ENCODE measurements at regions not wholly inside any gene's neighbourhood (a gene's known extent, or its start where the extent isn't known, plus 50 kb on each side); places are given as distances from the start of the nearest gene placed in this dataset.

DNA sequence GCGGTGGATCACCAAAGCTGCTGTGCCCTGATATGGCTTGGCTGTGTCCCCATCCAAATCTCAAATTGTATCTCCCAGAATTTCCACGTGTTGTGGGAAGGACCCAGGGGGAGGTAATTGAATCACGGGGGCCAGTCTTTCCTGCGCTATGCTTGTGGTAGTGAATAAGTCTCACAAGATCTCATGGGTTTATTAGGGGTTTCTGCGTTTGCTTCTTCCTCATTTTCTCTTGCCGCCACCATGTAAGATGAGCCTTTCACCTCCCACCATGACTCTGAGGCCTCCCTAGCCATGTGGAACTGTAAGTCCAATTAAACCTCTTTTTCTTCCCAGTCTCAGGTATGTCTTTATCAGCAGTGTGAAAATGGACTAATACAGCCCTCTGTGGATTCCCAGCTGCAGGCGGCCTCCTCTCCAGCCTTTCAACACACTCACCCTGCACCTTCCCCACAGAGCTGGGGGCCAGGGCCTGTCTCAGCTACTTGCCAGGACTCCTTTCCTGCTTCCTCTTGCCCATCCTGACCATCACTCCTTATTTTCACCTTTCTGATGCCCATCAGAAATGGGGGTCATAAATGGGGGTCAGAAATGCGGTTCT, 57.2 kb upstream of the TOMM7 start:
- no peaks in the 10 kb centered on the region for H3K9me3 Mint-ChIP-seq
- H3K36me3 ChIP-seq: no peaks in the 10 kb centered on the region
- H3K27me3 Mint-ChIP-seq (ENCODE audit: insufficient read depth, low read depth): peaks cover 2% of the 10 kb centered on the region
- no peak overlapping the region for H3K4me3 Mint-ChIP-seq
- no peaks in the 10 kb centered on the region for H3K27me3 ChIP-seq
- TF ChIP-seq CTCF (IDR thresholded peaks at IDR 0.05): no peak
- no peak for TF ChIP-seq EZH2phosphoT487 (IDR thresholded peaks at IDR 0.05)
- no peak for TF ChIP-seq EZH2 (IDR thresholded peaks at IDR 0.05)
- no peaks in the 10 kb centered on the region for H3K4me1 ChIP-seq
- H3K27ac Mint-ChIP-seq: peak overlapping the region; percentile 58
- H3K9ac ChIP-seq: no peak overlapping the region
- H3K9me3 ChIP-seq (ENCODE audit: low read depth): no peaks in the 10 kb centered on the region
- H3K36me3 Mint-ChIP-seq: peaks cover 2% of the 10 kb centered on the region
- no peak overlapping the region for H2AFZ ChIP-seq (replicated peaks)
- H3F3A ChIP-seq (ENCODE audit: low read depth): no peaks in the 10 kb centered on the region
- no peak overlapping the region for H3K27ac ChIP-seq
- peaks cover 10% of the 10 kb centered on the region for H3K4me1 Mint-ChIP-seq
- H3K4me3 ChIP-seq: no peak overlapping the region
- H4K20me1 ChIP-seq (ENCODE audit: low read depth): no peaks in the 10 kb centered on the region
- H3K4me2 ChIP-seq: no peak overlapping the region
- H3K79me2 ChIP-seq (ENCODE audit: low read depth): no peaks in the 10 kb centered on the region
- no peak for DNase-seq (ENCODE audit: low spot score)

- Histone ChIP-seq H3K27ac (no peak overlapping the region), H3K36me3 (no peaks in the 10 kb centered on the region), H3K4me3 (no peak overlapping the region), H3K4me2 (no peak overlapping the region), H3F3A (ENCODE audit: low read depth) (no peaks in the 10 kb centered on the region), H3K79me2 (ENCODE audit: low read depth) (no peaks in the 10 kb centered on the region), H3K27me3 (no peaks in the 10 kb centered on the region), H3K9ac (no peak overlapping the region), H3K9me3 (ENCODE audit: low read depth) (no peaks in the 10 kb centered on the region), H4K20me1 (ENCODE audit: low read depth) (no peaks in the 10 kb centered on the region), H3K4me1 (no peaks in the 10 kb centered on the region), H2AFZ (replicated peaks) (no peak overlapping the region)
- Mint-ChIP-seq H3K27ac (no peak overlapping the region), H3K4me3 (no peak overlapping the region), H3K36me3 (peaks cover 2% of the 10 kb centered on the region), H3K27me3 (ENCODE audit: insufficient read depth, low read depth) (peaks cover 2% of the 10 kb centered on the region), H3K4me1 (peaks cover 10% of the 10 kb centered on the region), H3K9me3 (no peaks in the 10 kb centered on the region)
- TF ChIP-seq EZH2phosphoT487 (IDR thresholded peaks at IDR 0.05) (no peak), EZH2 (IDR thresholded peaks at IDR 0.05) (no peak), CTCF (IDR thresholded peaks at IDR 0.05) (no peak)
- DNase-seq (ENCODE audit: low spot score): no peak
Observed at GRCh38 chr7:22879280-22879679, 56.6 kb upstream of the TOMM7 start.

DNA sequence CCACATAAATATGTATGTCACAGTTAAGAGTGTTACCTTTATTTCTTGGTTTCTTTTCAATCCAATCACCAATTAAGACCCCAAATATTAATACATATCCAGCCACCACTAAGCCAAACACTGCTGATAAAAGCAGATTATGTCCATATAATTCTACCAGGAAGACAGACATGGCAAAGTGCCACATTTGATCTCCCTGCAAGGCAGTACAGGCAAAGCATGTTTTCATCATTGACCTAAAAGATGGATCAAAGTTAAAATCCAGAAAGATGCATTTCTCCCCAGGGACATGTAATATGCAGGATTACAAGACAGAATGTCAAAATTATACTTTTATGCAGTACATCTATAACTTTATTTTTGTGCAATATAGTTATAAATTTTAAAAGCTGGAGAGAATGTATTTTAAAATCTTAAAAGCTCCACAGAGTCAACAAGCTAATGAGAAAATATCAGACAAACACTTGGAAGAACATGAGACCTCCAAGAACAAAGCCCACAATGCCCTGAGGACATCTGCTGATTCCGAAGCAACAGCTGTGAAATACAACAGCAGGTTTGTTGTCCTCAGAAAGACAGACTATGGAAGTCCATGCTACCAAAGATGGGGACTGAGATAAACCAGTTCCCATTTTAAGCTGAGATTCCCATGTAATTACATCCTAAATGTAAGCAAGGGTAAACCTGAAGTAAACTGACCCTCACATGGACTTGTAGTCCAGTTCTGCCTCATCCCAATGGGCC, 54.5 kb upstream of the TOMM7 start:
- Histone ChIP-seq H3K4me3 (no peak overlapping the region), H3K4me2 (no peak overlapping the region), H2AFZ (replicated peaks) (no peak overlapping the region), H3K27me3 (no peaks in the 10 kb centered on the region), H3K27ac (no peak overlapping the region), H3K79me2 (ENCODE audit: low read depth) (no peaks in the 10 kb centered on the region), H3K36me3 (no peaks in the 10 kb centered on the region), H3K4me1 (no peaks in the 10 kb centered on the region), H4K20me1 (ENCODE audit: low read depth) (no peaks in the 10 kb centered on the region), H3K9me3 (ENCODE audit: low read depth) (no peaks in the 10 kb centered on the region), H3F3A (ENCODE audit: low read depth) (no peaks in the 10 kb centered on the region), H3K9ac (no peak overlapping the region)
- no peak for DNase-seq (ENCODE audit: low spot score)
- H3K27me3 Mint-ChIP-seq (ENCODE audit: insufficient read depth, low read depth): no peaks in the 10 kb centered on the region
- TF ChIP-seq EZH2phosphoT487 (IDR thresholded peaks at IDR 0.05) (no peak), EZH2 (IDR thresholded peaks at IDR 0.05) (no peak), CTCF (IDR thresholded peaks at IDR 0.05) (no peak)
- H3K9me3 Mint-ChIP-seq: no peaks in the 10 kb centered on the region
- H3K4me3 Mint-ChIP-seq: no peak overlapping the region
- no peaks in the 10 kb centered on the region for H3K36me3 Mint-ChIP-seq
- H3K27ac Mint-ChIP-seq: no peak overlapping the region
- peaks cover 7% of the 10 kb centered on the region for H3K4me1 Mint-ChIP-seq
